ENCODE measurements at regions not wholly inside any gene's neighbourhood (a gene's known extent, or its start where the extent isn't known, plus 50 kb on each side); places are given as distances from the start of the nearest gene placed in this dataset.
"Not testable (repeated sequence)": the region's sequence is repeated elsewhere in the genome, so short reads cannot be mapped to it uniquely, and the experiment has no call there.

DNA sequence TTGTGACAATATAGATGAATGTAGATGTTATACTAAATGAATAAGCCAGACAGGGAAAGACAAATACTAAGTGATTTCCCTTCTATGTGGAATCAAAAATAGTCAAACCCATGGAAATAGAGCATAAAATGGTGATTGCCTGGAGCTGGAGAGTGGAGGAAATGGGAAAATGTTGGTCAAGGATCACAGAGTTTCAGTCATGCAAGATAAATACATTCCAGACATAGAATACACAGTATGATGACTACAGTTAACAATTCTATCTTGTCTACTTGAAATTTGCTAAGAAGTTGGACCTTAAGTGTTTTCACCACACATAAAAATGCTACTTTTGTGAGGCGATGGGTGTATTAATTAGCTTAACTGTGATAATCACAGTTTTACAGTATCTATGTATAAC lies 1182.7 kb downstream of the AACS start:
- H3K27ac ChIP-seq = no peak overlapping the region
- DNase-seq (ENCODE audit: low read depth, low spot score) = no peak

DNA sequence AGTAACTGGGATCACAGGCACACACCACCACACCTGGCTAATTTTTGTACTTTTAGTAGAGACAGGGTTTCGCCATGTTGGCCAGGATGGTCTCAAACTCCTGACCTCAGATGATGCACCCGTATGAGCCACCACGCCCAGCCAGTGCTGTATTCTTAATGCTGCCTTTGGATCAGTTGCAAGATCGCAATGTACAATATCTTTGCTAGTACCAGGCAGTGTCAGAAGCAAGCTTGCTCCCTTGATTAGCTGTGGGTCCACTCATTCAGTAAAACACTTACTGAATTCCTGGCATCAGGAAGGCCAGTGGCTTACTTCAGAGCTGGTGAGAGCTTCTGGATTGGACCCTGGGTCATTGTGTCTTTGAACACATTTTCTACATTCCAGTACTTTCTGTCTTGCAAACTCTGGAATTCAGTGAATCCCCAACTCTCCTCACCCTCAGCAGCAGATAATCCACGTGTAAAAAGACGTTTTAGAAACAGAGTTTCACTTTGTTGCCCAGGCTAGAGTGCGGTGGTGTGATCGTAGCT lies 1183.7 kb downstream of the AACS start:
- no peak for DNase-seq (ENCODE audit: low read depth, low spot score)
- H3K27ac ChIP-seq = no peak overlapping the region

DNA sequence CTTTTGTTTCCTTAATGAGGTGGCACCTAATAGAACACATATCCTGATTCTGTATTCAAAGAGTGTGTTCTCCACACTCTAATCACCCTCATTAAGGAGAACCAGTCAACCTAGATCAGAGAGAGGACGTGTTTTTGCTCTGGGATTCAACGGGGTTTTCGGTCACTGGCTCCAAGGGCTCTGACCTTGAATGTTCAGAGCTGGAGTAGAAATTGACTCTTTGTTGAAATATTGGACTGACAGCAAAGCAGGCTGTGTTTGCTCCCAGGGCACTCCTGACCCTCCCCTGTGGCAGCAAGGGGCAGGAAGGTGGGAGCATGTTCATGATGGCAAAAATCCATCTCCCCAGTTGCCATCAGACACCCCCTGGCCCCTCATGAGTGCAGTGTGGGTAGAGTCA lies 1193.0 kb downstream of the AACS start:
- H3K27ac ChIP-seq = no peak overlapping the region
- DNase-seq (ENCODE audit: low read depth, low spot score) = no peak

DNA sequence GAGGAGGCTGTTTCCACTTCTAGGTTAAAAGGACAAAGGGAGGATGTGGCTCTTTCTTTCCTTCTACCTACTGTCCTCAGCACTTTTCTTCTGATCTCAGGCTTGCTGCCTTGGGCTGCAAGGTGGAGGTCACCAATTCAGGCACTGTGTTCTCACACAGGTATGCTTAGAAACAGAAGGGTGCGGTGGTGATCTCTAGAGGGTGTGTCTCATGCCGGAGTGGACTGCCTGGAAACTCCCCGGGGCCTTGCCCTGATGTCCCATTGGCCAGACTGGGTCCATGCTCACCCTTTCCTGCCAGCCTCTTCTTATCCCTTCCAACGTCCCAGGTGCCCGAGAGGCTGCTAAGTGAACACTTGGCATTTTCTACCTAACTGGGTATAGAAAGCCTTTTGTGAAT lies 1197.6 kb downstream of the AACS start:
- no peak for DNase-seq (ENCODE audit: low read depth, low spot score)
- H3K27ac ChIP-seq = no peak overlapping the region

DNA sequence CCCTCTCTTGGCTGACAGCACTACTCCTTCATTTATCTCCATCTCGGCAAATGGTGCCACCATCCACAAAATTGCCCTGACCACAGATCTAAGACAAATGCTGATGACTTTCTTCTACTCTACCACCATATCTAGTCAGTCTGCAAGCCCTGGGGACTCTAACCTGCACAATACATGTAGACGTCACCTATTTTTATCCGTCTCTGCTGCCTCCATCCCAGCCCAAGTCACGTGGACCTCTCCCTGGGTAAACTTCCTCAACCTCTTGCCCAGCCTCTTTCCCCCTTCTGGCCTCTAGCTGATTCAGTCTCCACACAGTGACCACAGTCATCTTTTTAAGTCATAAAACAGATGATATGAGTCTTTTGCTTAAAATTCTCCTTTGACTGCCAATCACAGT lies 1203.0 kb downstream of the AACS start:
- no peak for DNase-seq (ENCODE audit: low read depth, low spot score)
- H3K27ac ChIP-seq = no peak overlapping the region

DNA sequence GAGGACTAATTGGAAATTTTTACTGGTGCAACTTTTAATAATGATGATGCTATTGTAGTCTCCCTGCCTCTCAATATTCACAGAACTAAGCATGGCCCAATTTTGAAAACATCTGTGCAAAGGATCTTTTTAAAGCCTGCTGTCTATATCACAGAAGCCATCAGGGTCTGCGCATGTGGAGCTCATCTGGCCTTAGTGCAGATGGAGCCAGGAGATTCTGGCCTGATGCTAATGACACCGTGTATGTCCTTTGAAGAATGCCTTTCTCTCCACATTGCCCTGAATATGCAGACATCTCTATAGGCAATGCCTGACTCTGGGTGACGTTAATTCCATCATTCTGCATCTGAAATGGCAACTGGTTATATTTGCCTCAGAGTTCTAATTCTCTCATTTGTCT lies 1205.9 kb downstream of the AACS start:
- no peak for DNase-seq (ENCODE audit: low read depth, low spot score)

DNA sequence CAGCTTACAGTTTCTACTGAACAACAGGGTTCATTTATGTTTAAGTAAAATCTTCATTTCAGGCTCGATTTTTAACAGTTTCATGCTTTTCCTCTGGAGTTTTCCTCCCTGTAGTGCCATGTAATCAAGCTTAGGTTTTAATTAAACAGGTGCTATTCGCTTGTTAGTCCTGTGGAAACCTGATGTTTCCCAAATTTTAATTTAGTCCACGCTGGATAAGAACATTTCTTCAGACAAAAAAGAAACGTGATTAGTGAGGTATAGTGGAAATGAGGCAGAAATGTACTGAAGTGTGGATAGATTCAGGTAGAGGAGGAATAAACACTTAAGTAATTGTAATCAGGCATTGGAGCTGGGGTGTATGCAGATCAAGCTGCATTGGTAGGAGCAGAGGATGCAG lies 1217.5 kb downstream of the AACS start:
- H3K27ac ChIP-seq = no peak overlapping the region
- no peak for DNase-seq (ENCODE audit: low read depth, low spot score)

More for the DNA sequence above, 1205.9 kb downstream of the AACS start:
- H3K27ac ChIP-seq = no peak overlapping the region

DNA sequence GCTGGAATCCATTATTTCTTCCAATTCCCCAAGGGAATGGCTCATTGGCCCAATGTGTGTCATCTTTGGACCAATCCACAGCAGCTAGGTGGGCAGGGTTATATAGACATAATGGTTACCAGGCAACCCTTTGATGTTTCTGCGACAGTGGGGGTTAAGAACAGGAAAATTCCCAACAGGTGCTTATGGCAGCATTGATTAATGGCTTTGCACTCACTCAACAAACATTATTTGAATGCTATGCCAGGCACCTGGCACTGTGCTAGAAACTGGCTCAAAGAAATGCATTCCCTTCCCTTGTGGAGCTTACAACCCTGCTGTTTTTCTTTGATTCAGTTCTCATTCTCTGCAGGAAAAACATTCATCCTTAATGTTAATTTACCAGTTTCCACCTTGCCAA lies 1221.0 kb downstream of the AACS start:
- no peak for DNase-seq (ENCODE audit: low read depth, low spot score)

DNA sequence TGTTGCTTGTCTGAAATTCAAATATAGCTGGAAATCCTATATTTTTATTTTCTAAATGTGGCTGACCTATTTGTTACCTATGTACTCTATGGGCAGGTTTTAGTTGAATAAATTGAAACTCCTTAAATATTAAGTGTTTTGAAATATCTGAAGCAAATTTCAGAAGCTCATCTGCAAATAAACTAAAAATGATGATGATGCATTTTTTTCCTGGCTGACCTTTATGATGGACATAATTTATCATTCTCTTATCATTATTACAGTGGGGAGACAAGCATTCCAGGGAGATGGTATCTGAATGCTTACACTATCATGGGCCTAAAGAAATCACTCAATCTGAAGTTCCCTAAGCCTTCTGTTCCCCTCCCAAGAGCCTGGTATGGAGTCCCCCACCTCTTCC lies 1225.2 kb downstream of the AACS start:
- no peak for DNase-seq (ENCODE audit: low read depth, low spot score)
- no peak overlapping the region for H3K27ac ChIP-seq

More for the DNA sequence above, 1221.0 kb downstream of the AACS start:
- H3K27ac ChIP-seq = no peak overlapping the region

DNA sequence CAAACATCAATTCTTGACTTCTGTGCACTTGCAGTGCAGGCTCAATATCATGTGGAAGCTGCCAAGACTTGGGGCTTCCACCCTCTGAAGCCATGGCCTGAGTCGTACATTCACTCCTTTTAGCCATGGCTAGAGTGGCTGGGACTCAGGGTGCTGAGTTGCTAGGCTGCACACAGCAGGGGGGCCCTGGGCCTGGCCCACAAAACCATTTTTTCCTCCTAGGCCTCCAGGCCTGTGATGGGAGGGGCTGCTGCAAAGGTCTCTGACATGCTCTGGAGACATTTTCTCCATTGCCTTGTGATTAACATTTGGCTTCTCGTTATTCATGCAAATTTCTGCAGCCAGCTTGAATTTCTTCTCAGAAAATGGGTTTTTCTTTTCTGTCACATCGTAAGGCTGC lies 1226.8 kb downstream of the AACS start:
- not testable (repeated sequence) for H3K27ac ChIP-seq; DNase-seq (ENCODE audit: low read depth, low spot score)

DNA sequence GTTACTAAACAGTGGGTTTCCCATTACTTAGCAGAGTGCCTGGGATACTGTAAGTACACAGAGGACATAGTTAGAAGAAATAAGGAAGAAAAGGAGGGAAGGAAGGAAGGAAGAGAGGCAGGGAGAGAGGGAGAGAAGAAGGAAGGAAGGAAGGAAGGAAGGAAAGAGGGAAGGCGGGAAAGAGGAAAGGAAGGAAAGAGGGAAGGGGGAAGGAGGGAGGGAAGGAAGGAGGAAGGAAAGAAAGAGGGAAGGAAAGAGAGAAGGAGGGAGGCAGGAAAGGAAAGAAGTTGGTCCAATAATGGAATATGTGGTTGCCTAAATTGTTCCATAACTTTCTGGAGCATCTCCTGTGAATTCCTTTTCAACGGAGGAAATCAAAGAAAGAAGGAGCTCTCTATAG lies 1230.4 kb downstream of the AACS start:
- H3K27ac ChIP-seq = no peak overlapping the region
- no peak for DNase-seq (ENCODE audit: low read depth, low spot score)

DNA sequence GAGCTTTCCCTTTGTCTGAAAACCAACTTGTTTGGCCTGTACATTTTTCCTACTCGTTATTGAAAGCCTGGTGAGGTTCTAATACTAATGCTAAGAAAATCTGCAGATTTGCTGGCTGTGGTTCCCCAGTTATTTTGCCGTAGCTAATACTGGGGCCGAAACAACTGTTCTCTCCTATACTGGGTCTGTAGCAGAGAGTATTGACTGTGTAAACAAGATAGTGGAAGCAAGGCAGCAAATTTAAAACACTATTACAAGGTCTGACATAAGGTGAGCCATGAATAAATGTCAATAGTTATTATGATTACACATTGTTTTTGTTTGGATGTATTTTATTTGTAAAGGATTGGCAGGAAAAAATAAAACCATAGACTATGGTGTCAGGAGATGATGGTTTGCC lies 1244.0 kb downstream of the AACS start:
- H3K27ac ChIP-seq = no peak overlapping the region
- no peak for DNase-seq (ENCODE audit: low read depth, low spot score)

DNA sequence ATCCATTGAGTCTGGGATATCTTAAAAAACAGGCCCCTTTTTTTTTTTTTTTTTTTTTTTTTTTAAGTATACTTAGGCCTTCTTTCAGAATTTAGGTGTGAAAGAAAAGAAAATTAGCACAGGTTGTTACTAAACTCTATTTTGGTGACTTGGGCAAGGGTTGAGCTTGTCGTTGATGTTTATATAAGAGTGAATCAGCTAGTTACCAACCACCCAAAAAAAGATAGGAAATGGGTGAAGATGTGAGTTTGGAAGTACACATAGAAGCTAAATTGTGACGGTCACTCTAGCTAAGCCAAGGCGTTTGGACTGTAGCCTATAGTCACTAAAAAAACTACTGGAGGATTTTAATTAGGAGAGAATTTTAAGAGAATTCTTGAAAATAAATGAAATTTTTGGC lies 1247.2 kb downstream of the AACS start:
- no peak overlapping the region for H3K27ac ChIP-seq

DNA sequence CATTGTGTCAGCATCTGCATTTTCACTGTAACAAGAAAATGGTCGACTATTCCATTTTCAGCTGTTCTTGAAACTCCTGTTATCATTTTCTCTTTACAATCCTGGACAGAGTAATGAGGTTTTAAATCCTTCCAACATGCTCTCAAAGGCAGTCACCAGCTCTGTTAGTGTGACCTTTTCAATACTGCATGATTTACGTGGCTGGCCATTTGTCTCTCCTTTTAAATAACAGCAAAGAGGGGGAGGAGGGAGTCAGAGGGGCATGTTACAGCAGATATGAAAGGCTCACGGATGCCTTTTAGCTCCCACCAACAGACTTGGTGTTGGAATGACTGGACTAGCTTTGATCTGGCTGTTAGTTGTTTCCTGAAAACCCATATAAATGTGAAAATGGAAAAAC lies 1251.2 kb downstream of the AACS start:
- no peak overlapping the region for H3K27ac ChIP-seq
- no peak for DNase-seq (ENCODE audit: low read depth, low spot score)

More for the DNA sequence above, 1247.2 kb downstream of the AACS start:
- DNase-seq (ENCODE audit: low read depth, low spot score) = no peak

DNA sequence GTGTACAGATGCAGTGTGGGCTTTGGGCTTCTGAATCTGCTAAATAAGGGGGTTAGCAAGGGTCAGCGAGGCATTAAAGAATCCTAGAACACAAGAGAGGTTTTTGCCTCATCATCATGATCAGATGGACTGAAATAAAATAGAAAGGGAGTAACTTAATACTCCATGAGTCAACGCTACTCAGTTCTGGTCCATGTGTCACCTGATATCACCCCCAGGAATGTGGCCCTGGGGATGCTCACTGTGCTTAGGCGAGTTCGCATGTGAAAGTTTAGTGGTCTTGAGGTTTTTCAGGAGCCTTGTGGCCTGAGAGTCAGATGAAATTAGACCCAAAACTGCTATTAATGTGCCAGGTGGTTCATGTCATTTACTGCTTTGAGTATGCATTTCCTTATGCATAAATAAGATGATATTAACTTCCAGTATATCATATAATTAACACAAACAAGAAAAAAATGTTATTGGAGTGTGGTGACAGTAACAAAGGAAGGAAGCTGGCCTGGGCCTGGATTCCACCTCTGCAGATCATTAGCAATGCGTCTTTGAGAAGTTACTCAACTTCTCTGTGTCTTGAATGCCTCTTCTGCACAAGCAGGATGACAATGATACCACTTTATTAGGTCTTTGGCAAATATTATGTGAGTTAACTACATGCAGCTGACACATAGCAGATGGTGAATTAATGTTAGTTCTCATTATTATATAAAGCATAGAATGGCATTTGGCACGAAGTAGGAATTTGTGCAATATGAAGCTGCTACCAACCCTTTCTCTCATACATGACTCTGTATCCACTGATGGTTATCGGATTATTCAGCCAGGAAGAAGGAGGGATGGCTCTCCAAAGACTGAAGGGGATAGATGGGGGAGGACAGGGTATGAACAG lies 1272.6 kb downstream of the AACS start:
- DNase-seq (ENCODE audit: low read depth, low spot score) = no peak
- H3K27ac ChIP-seq = no peak overlapping the region

DNA sequence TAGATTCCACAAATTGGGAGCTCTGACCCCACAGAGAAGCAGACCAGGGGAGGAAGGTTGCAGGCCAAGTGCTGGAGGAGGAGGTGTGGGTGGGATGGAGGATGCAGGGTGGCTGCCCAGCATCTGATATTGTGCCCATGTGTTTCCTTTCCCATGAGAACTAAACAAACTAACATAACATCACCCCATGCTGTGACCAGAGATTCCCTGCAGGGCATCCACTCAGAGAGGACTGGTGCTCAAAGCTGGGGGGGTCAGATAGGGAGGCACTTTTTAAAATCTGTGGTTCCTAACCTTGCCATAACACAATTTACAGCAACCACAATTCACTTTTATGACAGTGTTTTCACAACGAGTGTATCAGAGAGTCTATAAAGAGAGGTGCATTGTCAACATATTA lies 1277.6 kb downstream of the AACS start:
- H3K27ac ChIP-seq = no peak overlapping the region
- no peak for DNase-seq (ENCODE audit: low read depth, low spot score)

DNA sequence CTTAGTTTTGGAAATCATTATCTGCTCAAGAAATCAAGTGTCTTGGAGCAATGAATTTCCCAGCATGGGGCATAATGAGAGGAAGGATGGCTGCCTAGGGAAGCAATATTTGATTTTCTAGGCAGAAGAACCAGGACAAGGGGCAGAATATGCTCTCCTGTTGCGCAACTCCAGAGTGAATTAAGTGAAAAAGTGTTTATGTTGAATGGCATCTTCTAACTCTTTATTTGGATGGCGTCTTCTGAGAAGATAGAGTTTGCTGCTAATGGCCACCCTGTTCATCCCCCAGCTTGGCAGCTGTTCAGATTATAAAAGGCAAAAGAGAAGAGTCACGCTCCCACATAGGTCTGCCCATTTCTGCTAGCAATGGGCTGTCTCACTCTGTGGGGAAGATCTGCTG lies 1278.1 kb downstream of the AACS start:
- H3K27ac ChIP-seq = no peak overlapping the region
- DNase-seq (ENCODE audit: low read depth, low spot score) = no peak

DNA sequence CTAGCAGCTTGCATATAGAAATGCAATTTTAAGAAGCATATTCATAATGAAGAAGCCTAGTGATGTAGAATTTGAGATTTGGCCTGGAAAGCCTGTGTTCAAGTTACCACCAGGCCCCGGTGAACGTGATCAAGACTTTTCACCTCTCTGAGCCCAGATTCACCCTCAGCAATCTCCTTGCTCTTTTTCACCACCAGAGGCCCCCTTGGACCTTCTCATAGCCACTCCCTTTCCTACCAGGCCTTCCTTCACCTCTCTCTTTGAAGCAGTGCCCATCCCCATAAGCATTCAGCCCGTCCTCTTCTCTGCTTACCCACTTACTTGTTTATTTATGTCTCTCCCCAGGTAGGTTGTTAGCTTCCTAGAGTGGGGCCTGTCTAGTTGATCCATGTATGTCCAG lies 1280.9 kb downstream of the AACS start:
- no peak for DNase-seq (ENCODE audit: low read depth, low spot score)
- H3K27ac ChIP-seq = no peak overlapping the region

DNA sequence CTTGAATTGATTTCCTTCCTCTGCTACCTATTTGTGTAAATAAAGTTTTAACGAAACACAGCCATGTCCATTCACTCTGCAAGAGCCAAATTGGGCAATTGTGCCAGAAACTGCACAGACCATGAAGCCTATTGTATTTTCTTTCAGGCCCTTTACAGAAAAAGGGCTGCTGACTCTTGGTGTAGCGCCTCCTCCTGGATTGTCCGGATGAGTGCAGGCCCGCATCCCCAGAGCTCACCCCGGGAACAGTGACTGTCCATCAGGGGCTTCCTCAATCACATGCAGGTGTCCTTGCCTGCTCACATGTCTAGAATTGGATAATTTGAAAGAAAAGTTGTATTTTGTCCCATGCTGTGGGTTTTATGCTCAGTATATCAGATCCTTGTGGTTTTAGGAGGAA lies 1282.2 kb downstream of the AACS start:
- DNase-seq (ENCODE audit: low read depth, low spot score) = no peak
- H3K27ac ChIP-seq = no peak overlapping the region

DNA sequence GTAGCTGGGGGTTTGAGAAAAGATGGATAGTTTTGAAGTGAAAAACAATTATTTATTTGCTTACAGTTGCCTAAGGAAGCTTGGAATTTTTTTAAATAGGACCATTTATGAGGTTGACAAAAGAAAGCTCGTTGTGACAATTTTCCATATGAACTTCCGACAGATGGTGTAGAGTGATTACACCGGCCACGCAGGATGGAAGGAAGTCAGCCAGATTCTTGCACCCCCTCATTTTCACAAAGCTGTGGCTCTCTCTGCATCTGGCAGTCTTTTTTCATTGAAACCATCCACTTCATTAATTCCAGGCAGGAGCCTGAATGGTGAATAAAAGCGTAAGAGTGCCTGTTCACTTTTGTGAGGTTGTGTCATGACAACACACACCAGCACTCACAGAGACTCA lies 1284.1 kb downstream of the AACS start:
- DNase-seq (ENCODE audit: low read depth, low spot score) = no peak
- H3K27ac ChIP-seq = no peak overlapping the region

DNA sequence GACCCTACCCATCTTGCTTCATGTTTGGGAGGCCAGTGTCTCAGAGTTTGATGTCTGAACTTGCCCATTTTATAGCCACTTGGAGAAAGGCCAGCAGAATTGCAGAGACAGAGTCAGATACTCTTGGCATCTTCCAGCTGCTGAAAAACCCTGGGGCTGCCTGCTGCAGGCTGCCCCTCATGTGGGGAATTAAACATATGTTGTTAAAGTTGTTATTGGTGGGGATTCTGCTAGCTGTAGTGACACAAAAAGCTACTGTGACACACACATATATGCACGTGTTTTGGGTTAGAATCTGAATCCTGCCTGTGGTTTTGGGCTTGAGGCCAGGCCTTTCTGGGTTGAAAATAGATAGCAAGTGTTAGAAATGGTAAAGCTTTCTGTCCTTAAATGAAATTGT lies 1288.4 kb downstream of the AACS start:
- H3K27ac ChIP-seq = no peak overlapping the region
- no peak for DNase-seq (ENCODE audit: low read depth, low spot score)

DNA sequence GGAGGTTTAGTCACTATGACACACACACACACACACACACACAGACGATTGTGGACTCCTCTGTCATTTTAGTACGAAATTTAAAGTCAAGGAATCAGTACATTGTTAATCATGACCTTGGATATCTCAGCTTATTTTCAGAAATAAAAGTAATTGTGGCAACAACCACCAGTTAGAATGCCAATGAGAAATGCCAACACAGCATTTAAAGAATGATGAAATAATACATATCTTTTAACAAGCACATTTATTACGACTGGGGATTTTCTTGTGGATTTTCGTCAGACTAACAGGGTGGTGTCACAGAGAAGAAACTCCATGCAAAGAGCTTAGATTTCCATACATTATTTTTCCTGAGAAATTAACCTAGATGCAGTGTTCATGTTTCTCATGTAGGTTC lies 1289.4 kb downstream of the AACS start:
- DNase-seq (ENCODE audit: low read depth, low spot score) = no peak
- H3K27ac ChIP-seq = no peak overlapping the region
